Superior temporal gyrus (tissue), 1 donor: ENCODE measurements at regions not wholly inside any gene's neighbourhood (a gene's known extent, or its start where the extent isn't known, plus 50 kb on each side); places are given as distances from the start of the nearest gene placed in this dataset.

ENCODE experiments used
- DNase-seq: peaks from one replicate; pipeline ENCODE4 v3.0.0-alpha.2; 2016; ENCODE audit errors: extremely low spot score

DNA sequence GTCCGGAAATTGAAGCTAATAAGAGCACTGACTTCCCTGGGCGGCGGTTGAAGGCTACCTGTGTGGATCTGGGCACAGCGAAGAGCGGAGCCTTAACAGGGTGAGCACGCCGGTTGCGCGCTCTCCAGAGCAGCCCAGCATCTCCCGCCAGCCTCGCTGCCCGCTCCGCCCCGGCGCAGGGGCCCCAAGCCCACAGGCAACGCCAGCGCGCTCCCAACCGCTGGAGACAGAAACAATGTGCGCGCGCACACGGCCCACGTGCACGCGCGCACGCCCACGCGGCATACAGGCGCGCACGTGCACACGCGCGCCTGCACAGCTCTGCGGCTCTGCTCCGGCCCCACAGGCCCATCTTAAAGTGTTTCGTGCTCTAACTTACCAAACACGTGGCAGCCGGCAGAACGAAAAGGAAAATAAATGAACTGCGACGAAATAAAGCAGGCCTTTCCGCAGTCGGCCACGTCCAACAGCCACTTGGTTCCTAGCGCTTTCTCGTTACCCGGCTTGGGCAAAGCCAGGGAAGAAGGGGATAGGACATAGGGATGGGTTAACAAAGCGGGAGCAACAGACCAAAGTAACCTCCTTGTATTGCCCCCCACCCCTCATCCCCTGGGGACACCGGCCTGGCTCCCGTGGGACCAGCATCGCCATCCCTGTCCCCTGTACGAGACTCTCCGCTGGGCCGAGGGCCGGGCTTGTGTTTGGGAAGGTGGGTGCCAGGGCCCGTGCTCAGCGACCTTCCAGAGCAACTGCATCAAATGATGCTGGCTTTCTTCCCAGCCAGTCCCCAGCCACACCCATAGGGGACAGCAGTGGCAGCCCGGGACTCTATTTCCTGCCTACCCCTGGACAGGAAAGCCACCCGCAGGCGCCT, 203.7 kb downstream of the ABHD5 start:
- peak; percentile 60 for DNase-seq

- DNase-seq = no peak
Measured at GRCh38 chr3:43895573-43895972, 204.8 kb downstream of the ABHD5 start.

GRCh38 chr3:43902415-43902814, 211.7 kb downstream of the ABHD5 start:
- DNase-seq = no peak

- no peak for DNase-seq
Measured at GRCh38 chr3:43905157-43905556, 214.4 kb downstream of the ABHD5 start.

DNA sequence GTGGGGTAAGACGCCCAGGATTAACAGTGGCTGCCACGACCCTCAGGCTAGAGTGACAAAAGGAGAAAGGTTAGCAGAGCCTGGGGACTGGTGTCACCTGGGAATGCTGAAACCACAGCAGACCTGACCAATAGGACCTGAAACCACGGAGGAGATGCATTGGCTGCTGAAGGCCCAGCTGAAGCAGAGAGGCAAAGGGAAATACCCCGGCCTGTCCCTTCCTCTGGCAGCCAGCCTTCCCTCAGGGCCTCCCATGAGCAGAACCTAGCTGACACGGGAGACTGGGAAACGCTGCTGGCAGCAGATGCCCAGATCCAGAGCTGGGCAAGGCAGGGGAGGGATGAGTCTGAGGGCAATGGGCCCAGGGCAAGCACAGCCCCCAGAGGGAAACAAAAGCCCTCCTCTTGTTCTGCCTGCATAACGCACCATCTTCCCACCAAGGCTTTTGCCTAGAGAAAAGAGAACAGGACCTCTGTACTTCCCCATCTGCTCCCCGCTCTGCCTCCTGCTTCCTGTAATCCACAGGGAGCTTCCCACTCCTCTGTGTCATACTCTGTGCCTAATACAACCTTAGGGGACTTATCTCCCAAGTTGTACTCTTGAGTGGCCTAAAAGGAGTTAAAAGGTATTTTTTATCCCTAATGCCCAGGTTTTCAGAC, 216.2 kb downstream of the ABHD5 start:
- DNase-seq = no peak

GRCh38 chr3:43907508-43907858, 216.7 kb downstream of the ABHD5 start:
- no peak for DNase-seq

- no peak for DNase-seq
Measured at GRCh38 chr3:43908456-43908855, 217.7 kb downstream of the ABHD5 start.

- no peak for DNase-seq
Measured at GRCh38 chr3:43909149-43909548, 218.4 kb downstream of the ABHD5 start.

DNA sequence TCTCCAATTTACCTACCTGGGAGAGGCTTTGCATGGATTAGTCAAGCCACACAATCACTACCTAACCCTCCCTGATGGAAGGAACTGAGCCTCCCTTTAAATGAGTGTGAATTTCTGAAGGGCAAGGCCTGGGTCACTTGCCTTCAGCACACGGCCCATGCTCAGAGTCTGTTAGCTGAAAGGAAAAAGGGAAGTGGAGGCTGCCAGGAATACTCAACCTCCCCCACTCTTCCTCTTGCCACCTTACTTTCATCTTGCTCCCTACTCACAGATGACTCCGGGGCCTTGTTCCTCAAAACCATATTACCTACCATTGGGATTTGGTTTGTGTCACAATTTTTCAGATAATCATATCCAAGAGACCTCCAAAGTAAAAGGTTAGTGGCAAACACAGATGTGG, 220.0 kb downstream of the ABHD5 start:
- no peak for DNase-seq

- DNase-seq = no peak
Measured at GRCh38 chr3:43913036-43913948, 222.6 kb downstream of the ABHD5 start.

- DNase-seq = no peak
Measured at GRCh38 chr3:43914269-43914668, 223.5 kb downstream of the ABHD5 start.

- DNase-seq = no peak
Measured at GRCh38 chr3:43915546-43915945, 224.8 kb downstream of the ABHD5 start.

GRCh38 chr3:43917361-43917760, 226.6 kb downstream of the ABHD5 start:
- no peak for DNase-seq

DNA sequence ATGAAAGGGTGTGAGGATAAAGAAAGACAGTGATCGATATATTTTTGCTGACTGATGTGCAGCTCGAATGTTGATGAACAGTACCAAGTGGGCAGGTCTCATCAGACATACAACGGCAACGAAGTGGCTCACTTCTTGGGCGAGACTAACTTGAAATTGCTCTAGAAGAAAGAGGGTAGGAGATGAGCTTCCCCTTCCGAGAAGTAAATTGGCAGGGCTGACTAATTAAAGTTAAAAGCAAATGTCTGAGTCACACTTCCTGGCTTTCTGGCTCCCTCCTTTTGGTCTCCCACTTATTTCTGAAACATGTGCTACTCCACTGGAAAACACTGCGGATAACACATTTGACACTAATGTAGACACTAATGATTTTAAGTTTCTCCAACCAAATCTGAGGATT, 228.3 kb downstream of the ABHD5 start:
- DNase-seq = peak; percentile 19

- no peak for DNase-seq
Measured at GRCh38 chr3:43921056-43921648, 230.4 kb downstream of the ABHD5 start.

DNA sequence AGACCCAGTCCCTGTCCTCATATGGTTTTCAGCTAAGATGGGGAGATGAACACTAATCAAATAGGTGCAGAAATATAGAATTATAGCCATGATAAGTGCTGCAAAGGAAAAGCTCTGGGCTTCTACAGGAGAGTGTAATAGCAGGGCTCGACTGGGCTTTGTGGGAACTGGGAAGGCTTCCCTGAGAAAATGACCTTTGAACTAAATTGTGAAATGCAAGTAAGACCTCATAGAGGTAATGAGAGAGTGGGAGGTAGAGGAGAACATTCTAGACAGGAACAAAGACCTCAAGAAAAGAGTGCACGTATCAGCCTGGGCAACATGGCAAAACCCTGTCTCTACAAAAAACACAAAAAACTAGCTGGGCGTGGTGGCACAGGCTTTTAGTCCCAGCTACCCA, 231.6 kb downstream of the ABHD5 start:
- DNase-seq = no peak

DNA sequence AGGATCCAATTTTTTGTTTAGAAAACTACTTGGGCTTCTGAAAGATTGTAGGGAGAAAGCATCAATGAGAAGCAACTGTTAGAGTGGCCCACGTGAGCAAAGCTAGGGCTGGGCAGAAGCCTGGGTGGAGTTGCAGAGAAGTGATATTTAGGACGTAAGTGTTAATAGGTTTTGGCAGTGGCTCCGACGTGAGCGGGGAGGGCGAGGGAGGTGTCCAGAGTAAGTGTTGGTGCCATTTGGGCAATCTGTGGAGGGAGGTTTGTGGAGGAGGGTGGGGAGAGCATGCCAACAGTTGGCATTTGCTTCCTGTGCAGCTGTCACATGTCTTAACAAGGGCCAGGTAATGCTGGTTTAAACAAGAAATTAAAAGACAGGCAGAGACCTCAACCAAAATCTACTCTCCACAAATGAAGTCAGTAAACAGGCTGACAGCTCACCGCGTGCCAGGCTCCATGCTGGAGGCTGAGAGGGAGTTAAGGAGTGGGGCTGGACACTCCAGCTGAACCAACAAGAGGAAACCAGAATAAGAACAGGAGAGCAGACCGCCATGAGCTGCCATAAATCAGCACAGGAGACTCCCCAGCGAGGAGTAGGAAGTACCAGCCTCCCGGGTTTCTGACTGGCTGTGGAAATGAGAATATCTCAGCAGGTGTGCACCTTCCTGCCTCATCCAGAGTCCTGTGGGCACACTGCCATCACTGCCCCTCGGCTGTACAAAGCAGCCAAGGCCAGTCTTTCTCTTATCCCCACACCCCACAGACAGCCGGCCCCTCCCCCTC, 232.6 kb downstream of the ABHD5 start:
- peak; percentile 27 for DNase-seq

DNA sequence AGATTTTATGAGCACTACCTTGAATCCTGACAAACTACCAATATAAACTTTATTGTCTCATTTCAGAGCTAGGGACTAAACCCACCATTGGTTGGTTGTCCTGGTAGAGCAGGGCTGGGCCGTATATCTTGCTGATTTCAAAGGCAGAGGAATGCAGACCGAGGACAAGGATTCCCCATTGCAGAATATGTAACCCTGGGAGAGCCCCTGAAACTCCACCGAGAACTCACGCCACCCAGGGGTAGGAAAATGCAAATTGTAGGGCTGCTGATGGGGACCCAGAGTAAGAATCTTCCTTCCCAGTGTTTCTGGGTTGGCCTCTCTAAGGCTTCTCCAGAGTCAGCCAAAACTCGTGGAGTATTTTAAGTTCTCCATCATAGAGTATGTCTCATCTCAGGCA, 235.3 kb downstream of the ABHD5 start:
- no peak for DNase-seq

DNA sequence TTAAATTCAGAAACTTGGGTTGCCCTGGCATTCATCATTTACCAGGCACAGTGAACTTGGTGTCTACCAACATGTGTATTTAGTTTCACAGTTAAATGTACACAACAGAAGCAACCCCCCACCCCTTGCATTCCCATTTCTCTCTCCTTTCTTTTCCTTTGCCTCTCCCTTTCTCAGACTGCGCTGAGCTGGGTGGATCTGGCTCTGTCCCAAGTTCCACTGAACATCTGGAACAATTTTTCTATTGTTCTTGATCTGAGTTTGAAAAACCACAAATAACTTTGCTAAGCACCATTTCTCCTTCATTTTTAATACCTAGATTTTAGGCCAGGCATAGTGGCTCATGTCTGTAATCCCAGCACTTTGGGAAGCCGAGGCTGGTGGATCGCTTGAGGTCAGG, 242.2 kb downstream of the ABHD5 start:
- no peak for DNase-seq

DNA sequence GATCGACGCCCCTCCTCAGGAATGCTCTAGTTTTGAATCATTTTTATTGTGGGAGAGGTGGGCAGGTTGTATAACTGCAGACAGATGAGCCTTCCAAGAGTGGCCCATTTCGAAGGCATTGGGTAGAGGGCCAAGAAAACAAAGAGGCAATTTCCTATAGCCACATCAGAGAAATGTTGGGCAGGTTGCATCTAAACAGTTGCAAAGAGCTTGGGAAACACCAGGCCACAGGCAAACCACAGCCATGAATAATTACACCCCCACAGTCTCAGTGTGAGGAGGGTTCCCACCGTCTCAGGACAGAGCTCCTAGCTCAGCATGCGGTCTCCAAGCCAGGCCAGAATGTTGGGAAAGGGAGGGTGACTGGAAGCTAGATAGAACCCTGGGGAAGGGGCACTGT, 257.3 kb downstream of the ABHD5 start:
- no peak for DNase-seq

- DNase-seq = no peak
Measured at GRCh38 chr3:43949594-43949993, 258.9 kb downstream of the ABHD5 start.
